HG02678 (cell line): ENCODE measurements at regions not wholly inside any gene's neighbourhood (a gene's known extent, or its start where the extent isn't known, plus 50 kb on each side); places are given as distances from the start of the nearest gene placed in this dataset.

Experiments used
- ATAC-seq: cut with Tn5 transposase; IDR thresholded peaks from one replicate; pipeline ENCODE4 v1.9.1; 2021; ENCODE audit warnings: mild to moderate bottlenecking, moderate library complexity; ENCODE audit not compliant: unreplicated experiment

- ATAC-seq: no peak
Measured at GRCh38 chr1:38097284-38097898, 50.8 kb upstream of the POU3F1 start.
